HG03520 (cell line): ENCODE measurements at regions not wholly inside any gene's neighbourhood (a gene's known extent, or its start where the extent isn't known, plus 50 kb on each side); places are given as distances from the start of the nearest gene placed in this dataset.

Experiments used
- ATAC-seq: cut with Tn5 transposase; IDR thresholded peaks from one replicate; pipeline ENCODE4 v1.9.1; 2021; ENCODE audit warnings: mild to moderate bottlenecking, moderate library complexity; ENCODE audit not compliant: unreplicated experiment

DNA sequence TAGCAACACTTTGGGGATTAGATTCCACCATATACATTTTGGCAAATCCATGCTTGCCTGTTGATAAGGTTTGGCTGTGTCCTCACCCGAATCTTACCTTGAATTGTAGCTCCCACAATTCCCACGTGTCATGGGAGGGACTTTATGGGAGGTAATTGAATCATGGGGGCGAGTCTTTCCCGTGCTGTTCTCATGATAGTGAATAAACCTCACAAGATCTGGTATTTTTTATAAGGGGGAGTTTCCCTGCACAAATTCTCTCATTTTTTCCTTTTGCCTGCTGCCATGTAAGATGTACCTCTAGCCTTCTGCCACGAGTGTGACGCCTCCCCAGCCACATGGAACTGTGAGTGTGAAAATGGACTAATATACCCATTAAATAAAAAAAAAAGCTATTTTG is 265.3 kb downstream of the MRPL39 start:
- ATAC-seq = no peak

GRCh38 chr21:25338415-25338814 is 268.9 kb downstream of the MRPL39 start:
- ATAC-seq = no peak

DNA sequence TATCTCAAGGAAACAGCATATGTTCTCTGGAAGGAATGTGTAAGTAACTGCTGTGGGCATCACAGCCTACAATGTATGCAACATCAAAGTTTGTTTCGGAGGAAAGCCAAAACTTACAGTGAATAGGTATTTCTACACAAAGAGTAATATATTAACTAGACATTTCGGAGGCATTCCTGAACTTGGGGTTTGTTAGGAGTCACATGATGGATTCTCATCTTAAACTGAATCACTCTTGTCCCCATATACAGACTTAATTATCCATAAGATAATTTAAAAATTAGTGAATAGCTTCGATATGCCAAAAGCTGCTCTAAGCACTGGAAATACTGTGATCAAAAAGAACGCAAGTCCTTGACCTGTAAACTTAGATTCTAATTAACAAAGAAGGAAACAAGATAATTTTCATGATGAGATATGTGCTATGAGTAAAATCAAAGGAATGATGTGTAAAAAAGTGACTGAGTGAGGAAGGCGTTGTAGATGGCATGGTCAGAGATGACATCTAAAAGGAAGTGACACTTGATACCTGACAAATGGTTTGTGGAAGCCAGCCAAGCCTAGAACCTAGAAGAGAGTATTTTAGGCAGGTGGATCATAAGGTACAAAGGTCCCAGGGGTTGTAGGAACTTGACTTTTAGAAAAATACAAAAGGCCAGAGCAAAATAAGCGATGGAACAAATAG is 273.1 kb downstream of the MRPL39 start:
- no peak for ATAC-seq

GRCh38 chr21:25331286-25331685 is 276.0 kb downstream of the MRPL39 start:
- no peak for ATAC-seq

DNA sequence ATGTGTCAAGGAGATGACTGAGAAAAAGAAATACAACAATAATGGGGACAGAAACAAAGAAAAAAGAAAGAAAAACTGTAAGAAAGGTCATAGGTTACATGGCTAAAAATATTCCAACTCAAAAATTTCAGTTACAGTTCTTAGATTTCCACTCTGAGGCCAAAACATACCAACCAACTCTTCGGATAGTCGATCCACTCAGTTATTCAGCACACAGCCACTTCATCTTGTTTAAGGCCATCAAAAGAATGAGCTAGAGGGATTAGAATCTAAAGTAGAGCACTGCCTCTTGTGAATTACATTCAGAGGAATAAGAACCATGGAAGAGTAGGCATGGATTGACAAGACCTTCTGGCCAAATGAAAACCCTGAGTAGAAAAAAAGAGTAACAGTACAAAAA is 277.0 kb downstream of the MRPL39 start:
- no peak for ATAC-seq

DNA sequence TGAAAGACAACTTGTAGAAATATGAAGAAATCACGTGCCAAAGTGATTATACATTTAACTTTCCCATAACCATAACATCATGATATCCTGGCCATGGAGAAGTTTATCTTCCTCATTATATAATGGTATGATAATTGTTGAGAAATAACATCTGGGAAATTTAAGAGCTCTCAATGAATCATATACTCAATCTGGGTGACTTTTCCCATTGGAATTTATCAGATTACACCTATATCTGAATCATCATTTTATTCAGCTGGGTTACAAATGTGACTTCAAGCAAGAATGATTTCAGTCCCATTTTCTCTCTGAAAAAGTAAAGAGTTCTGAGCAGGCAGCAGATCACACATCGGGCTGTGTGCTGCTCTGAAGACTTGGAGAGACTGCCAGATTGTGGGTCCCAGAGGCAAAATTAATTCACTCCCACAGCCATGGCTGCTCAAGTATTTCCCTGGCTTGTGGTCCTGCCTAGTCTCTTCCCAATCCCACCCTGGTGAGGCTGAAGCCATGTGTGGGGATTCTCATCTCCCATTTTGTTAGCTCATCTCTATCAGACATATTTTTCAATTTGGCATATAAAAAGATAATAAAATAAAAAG is 278.0 kb downstream of the MRPL39 start:
- ATAC-seq = no peak

- ATAC-seq = no peak
Measured at GRCh38 chr21:25328736-25329135, 278.5 kb downstream of the MRPL39 start.

GRCh38 chr21:25326181-25326580 is 281.1 kb downstream of the MRPL39 start:
- ATAC-seq = no peak

GRCh38 chr21:25324666-25325065 is 282.6 kb downstream of the MRPL39 start:
- no peak for ATAC-seq

GRCh38 chr21:25323356-25323949 is 283.8 kb downstream of the MRPL39 start:
- no peak for ATAC-seq

GRCh38 chr21:25314247-25314646 is 293.0 kb downstream of the MRPL39 start:
- no peak for ATAC-seq

DNA sequence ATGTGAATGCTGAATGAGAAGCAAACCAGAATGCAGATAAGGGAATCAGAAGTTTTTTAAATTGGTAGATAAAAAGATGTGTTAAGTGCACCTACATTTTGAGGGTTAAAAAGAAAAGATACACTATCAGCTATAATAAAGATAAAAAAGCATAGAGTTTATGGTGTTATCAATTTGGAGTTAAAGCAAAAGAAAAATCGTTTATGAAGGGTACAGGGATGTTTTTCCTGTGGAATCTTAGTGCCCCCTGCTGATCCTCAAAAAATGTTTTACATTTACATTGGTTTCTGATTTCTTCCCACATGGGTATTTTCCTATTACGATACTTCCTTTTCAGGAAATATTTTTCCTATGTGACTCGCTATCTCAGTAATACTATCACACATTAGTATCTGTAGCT is 293.5 kb downstream of the MRPL39 start:
- ATAC-seq = no peak

DNA sequence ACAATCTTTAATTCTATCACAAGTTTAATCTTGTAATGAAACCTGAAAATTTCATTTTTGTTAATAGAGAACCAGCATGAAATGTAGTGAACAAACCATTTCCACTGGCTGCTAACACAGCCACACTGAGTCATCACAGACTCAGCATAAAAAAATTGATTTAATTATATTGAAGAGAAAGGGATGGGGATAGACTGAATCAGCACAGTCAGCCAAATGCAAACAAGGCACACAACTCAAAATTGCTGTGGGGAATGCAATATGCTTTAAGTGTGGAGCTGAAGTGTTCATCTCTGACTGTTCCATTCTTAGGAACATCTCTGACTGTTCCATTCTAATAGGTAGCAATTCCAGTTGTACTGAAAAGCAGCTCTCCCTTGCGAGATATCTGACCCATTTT is 299.8 kb downstream of the MRPL39 start:
- no peak for ATAC-seq

GRCh38 chr21:25304611-25305010 is 302.7 kb downstream of the MRPL39 start:
- no peak for ATAC-seq

DNA sequence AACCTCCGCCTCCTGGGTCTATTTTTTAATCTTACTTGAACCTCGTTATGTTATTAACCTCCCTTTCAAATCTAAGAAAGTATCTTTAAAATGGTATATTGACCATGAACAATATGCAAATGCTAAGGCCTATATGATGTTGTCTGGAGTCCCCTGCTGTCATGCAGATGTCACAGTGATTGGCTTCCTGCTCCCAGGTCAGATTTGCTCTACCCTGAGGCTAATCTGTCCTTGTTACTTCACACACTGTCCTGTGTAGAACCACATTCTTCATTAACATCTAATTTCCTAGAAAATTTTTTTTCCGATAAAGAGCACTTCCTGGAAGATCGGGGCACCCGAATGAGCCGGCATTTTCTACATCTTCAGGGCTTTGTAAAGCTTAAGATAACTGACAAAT is 306.6 kb downstream of the MRPL39 start:
- no peak for ATAC-seq

DNA sequence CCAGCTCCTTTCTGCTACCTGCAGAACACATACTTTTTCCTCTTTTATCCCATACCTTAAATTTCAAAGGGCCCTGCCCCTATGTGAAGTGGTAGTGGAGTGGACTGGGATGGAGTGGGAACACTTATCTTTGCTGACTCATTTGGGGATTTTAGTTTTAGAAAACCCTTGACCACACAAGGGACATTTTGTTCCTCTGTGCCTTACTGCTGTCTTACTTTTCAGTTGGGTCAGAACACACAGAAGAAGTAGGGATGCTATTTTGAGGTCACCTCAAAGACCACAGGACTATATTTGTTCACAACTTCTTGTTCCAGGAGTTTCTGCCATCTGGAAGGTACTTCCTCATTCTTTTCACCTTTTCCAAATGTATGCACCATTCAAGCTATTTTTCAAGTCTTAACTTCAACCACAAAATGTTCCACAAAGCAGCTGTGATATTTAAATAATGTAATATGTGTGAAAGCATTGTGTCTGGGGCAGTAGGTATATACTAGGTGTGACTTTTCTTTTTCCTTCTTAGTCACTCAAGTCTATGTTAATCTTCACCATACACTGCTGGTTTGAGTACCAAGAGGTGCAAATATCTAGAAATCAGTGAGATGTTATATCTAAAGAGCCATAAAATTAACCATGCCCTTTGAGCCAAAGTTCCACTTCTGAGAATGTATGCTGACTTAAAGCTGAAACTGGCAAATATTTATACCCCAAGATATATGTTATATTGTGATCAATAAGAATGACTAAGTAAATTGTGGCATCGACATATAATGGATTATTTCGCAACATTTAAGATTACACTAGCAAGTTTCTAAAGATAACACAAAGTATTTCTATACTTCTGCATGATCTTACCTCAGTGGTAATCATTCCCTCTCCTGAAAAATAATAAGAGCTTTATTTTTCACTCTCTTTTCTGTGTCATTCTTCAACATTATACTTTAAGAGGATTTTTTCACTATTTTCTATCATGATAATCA is 308.5 kb downstream of the MRPL39 start:
- ATAC-seq = peak; percentile 86

GRCh38 chr21:25297117-25297516 is 310.2 kb downstream of the MRPL39 start:
- no peak for ATAC-seq

DNA sequence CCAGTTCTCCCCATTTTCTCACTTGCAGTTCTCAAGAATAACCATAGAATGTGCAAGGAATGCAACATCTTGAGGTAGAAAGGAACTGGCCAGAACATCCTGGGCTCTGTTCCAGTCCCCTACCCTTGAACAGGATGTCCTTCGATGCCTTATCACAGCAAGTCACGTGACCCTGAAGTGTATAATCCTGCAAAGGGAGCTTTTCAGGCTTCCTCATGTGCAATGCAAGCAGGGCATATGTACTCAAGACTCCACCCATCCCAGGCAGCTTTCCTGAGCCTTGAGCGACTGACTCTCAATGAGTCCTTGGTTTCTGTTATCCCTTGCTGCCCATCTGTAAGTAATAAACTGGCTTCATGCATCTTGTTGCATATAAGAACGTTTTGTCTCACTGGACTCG is 311.0 kb downstream of the MRPL39 start:
- ATAC-seq = no peak

DNA sequence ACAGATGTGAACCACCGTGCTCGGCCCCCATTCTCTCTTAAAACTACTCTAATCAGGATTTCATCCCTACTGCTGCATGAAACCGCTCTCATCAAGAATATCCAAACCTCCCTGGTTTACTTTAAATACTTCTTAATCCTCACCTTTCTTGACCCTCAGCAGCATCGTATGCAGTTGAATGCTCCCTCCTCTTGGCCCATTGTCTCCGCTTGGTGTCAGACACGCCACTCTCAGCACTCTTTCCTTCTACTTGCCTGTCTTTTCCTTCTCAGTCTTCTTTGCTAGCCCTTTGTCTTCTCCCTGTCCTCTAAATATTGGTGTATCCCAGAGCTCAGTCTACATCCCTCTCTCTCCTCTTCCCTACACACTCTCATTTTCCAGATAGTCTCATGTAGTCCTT is 314.9 kb downstream of the MRPL39 start:
- ATAC-seq = no peak

- no peak for ATAC-seq
Measured at GRCh38 chr21:25283720-25284119, 323.6 kb downstream of the MRPL39 start.

GRCh38 chr21:25281134-25281533 is 326.1 kb downstream of the MRPL39 start:
- no peak for ATAC-seq
